WTC11 (cell line): ENCODE measurements at regions not wholly inside any gene's neighbourhood (a gene's known extent, or its start where the extent isn't known, plus 50 kb on each side); places are given as distances from the start of the nearest gene placed in this dataset.

Source experiments
- ATAC-seq: fragments of 200-7000 bp; cut with Tn5 transposase; 2 replicates; pipeline ENCODE4 v1.10.0; 2021; ENCODE audit warnings: mild to moderate bottlenecking, moderate library complexity
- CTCF ChIA-PET: fragments of 300-600 bp; sonication (Branson Sonifier 250); formaldehyde crosslinking; loops from one replicate; lab custom pipeline; 2021; ENCODE audit warnings: antibody characterized with exemption; lab: Charles Lee
- POLR2A ChIA-PET: fragments of 350-600 bp; sonication (Branson Sonifier 250); formaldehyde crosslinking; loops from one replicate; lab custom pipeline; 2021; ENCODE audit warnings: antibody characterized with exemption; lab: Charles Lee
- DNase-seq: peaks from one replicate; pipeline ENCODE4 v3.0.0; 2021; ENCODE audit warnings: low spot score
- H3K27ac Mint-ChIP-seq: 2 replicates; pipeline ENCODE4 v1.8.0; 2021; ENCODE audit warnings: mixed read lengths
- H3K27me3 Mint-ChIP-seq: 2 replicates; pipeline ENCODE4 v1.8.0; 2021; ENCODE audit warnings: low read depth, mild to moderate bottlenecking, moderate library complexity, mixed read lengths
- H3K36me3 Mint-ChIP-seq: 2 replicates; pipeline ENCODE4 v1.8.0; 2021; ENCODE audit warnings: mixed read lengths
- H3K4me1 Mint-ChIP-seq: 2 replicates; pipeline ENCODE4 v1.8.0; 2022; ENCODE audit warnings: mixed read lengths
- H3K4me3 Mint-ChIP-seq: 2 replicates; pipeline ENCODE4 v1.8.0; 2021; ENCODE audit warnings: mild to moderate bottlenecking, moderate library complexity, mixed read lengths
- H3K9me3 Mint-ChIP-seq: 2 replicates; pipeline ENCODE4 v1.8.0; 2021; ENCODE audit warnings: mixed read lengths
- ATF1 ChIP-seq: sonication (generic); formaldehyde crosslinking; IDR thresholded peaks from 2 replicates; pipeline ENCODE4 v1.8.1; 2023; ENCODE audit warnings: mild to moderate bottlenecking, moderate library complexity, missing genetic modification reagents
- CTCF ChIP-seq: fragments of 200-600 bp; IDR thresholded peaks from 2 replicates; pipeline ENCODE4 v1.8.0; 2022; ENCODE audit warnings: antibody characterized with exemption
- E2F4 ChIP-seq: sonication (generic); formaldehyde crosslinking; IDR thresholded peaks from 2 replicates; pipeline ENCODE4 v1.8.1; 2022; ENCODE audit warnings: low read depth, mild to moderate bottlenecking, moderate library complexity, missing genetic modification reagents, borderline replicate concordance
- EMX1 ChIP-seq: fragments of 250-450 bp; sonication (Bioruptor Pico); IDR thresholded peaks from 2 replicates; pipeline ENCODE4 v1.8.0; 2021; ENCODE audit warnings: mild to moderate bottlenecking
- ESRRA ChIP-seq: sonication (generic); formaldehyde crosslinking; IDR thresholded peaks from 2 replicates; pipeline ENCODE4 v1.8.1; 2022; ENCODE audit warnings: mild to moderate bottlenecking, missing genetic modification reagents, borderline replicate concordance
- FOXP1 ChIP-seq: sonication (generic); formaldehyde crosslinking; IDR thresholded peaks from 2 replicates; pipeline ENCODE4 v1.8.0; 2022; ENCODE audit warnings: missing genetic modification reagents, mild to moderate bottlenecking, moderate library complexity, borderline replicate concordance
- GABPB1 ChIP-seq: sonication (generic); formaldehyde crosslinking; IDR thresholded peaks from 2 replicates; pipeline ENCODE4 v1.8.1; 2023; ENCODE audit warnings: mild to moderate bottlenecking, missing genetic modification reagents
- NFATC4 ChIP-seq: fragments of 250-450 bp; sonication (Bioruptor Pico); IDR thresholded peaks from 2 replicates; pipeline ENCODE4 v1.9.0; 2021; ENCODE audit warnings: mild to moderate bottlenecking
- NR1H2 ChIP-seq: sonication (generic); formaldehyde crosslinking; IDR thresholded peaks from 2 replicates; pipeline ENCODE4 v1.9.0; 2021; ENCODE audit warnings: mild to moderate bottlenecking, moderate library complexity, missing genetic modification reagents
- PRDM15 ChIP-seq: sonication (generic); formaldehyde crosslinking; IDR thresholded peaks from 2 replicates; pipeline ENCODE4 v1.8.0; 2022; ENCODE audit warnings: missing genetic modification reagents
- PREB ChIP-seq: sonication (generic); formaldehyde crosslinking; IDR thresholded peaks from 2 replicates; pipeline ENCODE4 v1.8.1; 2022; ENCODE audit warnings: mild to moderate bottlenecking, missing genetic modification reagents, moderate library complexity, borderline replicate concordance
- PRRX2 ChIP-seq: fragments of 250-450 bp; sonication (Bioruptor Pico); IDR thresholded peaks from 2 replicates; pipeline ENCODE4 v1.8.0; 2021; ENCODE audit warnings: mild to moderate bottlenecking
- RELA ChIP-seq: sonication (generic); formaldehyde crosslinking; IDR thresholded peaks from 2 replicates; pipeline ENCODE4 v1.8.1; 2022; ENCODE audit warnings: missing genetic modification reagents, mild to moderate bottlenecking, borderline replicate concordance
- SMAD3 ChIP-seq: sonication (generic); formaldehyde crosslinking; IDR thresholded peaks from 2 replicates; pipeline ENCODE4 v1.8.0; 2022; ENCODE audit warnings: missing genetic modification reagents, mild to moderate bottlenecking, borderline replicate concordance
- SMAD4 ChIP-seq: sonication (generic); formaldehyde crosslinking; IDR thresholded peaks from 2 replicates; pipeline ENCODE4 v1.8.0; 2022; ENCODE audit warnings: mild to moderate bottlenecking, missing genetic modification reagents
- SP1 ChIP-seq: sonication (generic); formaldehyde crosslinking; conservative IDR thresholded peaks from 2 replicates; pipeline ENCODE4 v1.8.1; 2022; ENCODE audit warnings: missing genetic modification reagents
- STAT6 ChIP-seq: sonication (generic); formaldehyde crosslinking; conservative IDR thresholded peaks from 2 replicates; pipeline ENCODE4 v1.8.1; 2023; ENCODE audit warnings: mild to moderate bottlenecking, low read depth, missing genetic modification reagents, moderate library complexity
- TEAD4 ChIP-seq: sonication (generic); formaldehyde crosslinking; IDR thresholded peaks from 2 replicates; pipeline ENCODE4 v1.8.0; 2022; ENCODE audit warnings: mild to moderate bottlenecking, missing genetic modification reagents
- USF1 ChIP-seq: sonication (generic); formaldehyde crosslinking; IDR thresholded peaks from 2 replicates; pipeline ENCODE4 v1.8.0; 2022; ENCODE audit warnings: mild to moderate bottlenecking, missing genetic modification reagents
- USF2 ChIP-seq: sonication (generic); formaldehyde crosslinking; IDR thresholded peaks from 2 replicates; pipeline ENCODE4 v1.8.1; 2023; ENCODE audit warnings: mild to moderate bottlenecking, missing genetic modification reagents, moderate library complexity
- ZNF138 ChIP-seq: sonication (generic); formaldehyde crosslinking; conservative IDR thresholded peaks from 2 replicates; pipeline ENCODE4 v1.8.1; 2022; ENCODE audit warnings: mild to moderate bottlenecking, moderate library complexity, missing genetic modification reagents
- ZNF396 ChIP-seq: fragments of 250-450 bp; sonication (Bioruptor Pico); IDR thresholded peaks from 2 replicates; pipeline ENCODE4 v1.8.0; 2021; ENCODE audit warnings: mild to moderate bottlenecking, moderate library complexity, borderline replicate concordance
- ZNF671 ChIP-seq: fragments of 250-450 bp; sonication (Bioruptor Pico); IDR thresholded peaks from 2 replicates; pipeline ENCODE4 v1.8.0; 2021; ENCODE audit warnings: mild to moderate bottlenecking

- CTCF ChIA-PET, result no interaction called here
- POLR2A ChIA-PET, result no interaction called here
- TF ChIP-seq USF2 (CRISPR knock-in tag) (no peak), GABPB1 (CRISPR knock-in tag) (no peak), NFATC4 (CRISPR knock-in tag) (no peak), ZNF396 (no peak), FOXP1 (CRISPR knock-in tag) (no peak), E2F4 (CRISPR knock-in tag) (no peak), ESRRA (CRISPR knock-in tag) (no peak), USF1 (CRISPR knock-in tag) (no peak), RELA (CRISPR knock-in tag) (no peak), SP1 (CRISPR knock-in tag) (no peak), ZNF671 (no peak), NR1H2 (CRISPR knock-in tag) (no peak), ZNF138 (no peak), PRRX2 (CRISPR knock-in tag) (no peak), SMAD3 (no peak), TEAD4 (no peak), EMX1 (CRISPR knock-in tag) (no peak), PREB (no peak), ATF1 (CRISPR knock-in tag) (no peak)
- no peak for DNase-seq
- no peak overlapping the region for H3K27ac Mint-ChIP-seq
- no peaks in the 10 kb centered on the region for H3K27me3 Mint-ChIP-seq
- H3K36me3 Mint-ChIP-seq, result peaks cover 5% of the 10 kb centered on the region
- peaks cover 29% of the 10 kb centered on the region for H3K9me3 Mint-ChIP-seq
- H3K4me3 Mint-ChIP-seq, result no peak overlapping the region
- H3K4me1 Mint-ChIP-seq, result peaks cover 7% of the 10 kb centered on the region
- no peak for ATAC-seq
Measured at GRCh38 chr3:77772459-77772858, 732.6 kb downstream of the ROBO2 start.

- peaks cover 29% of the 10 kb centered on the region for H3K9me3 Mint-ChIP-seq
- CTCF ChIA-PET, result no interaction called here
- no peak overlapping the region for H3K4me3 Mint-ChIP-seq
- ATAC-seq, result no peak
- no peaks in the 10 kb centered on the region for H3K27me3 Mint-ChIP-seq
- POLR2A ChIA-PET, result no interaction called here
- peaks cover 5% of the 10 kb centered on the region for H3K36me3 Mint-ChIP-seq
- H3K4me1 Mint-ChIP-seq, result peaks cover 7% of the 10 kb centered on the region
- TF ChIP-seq PRDM15 (CRISPR knock-in tag), result no peak
- no peak for TF ChIP-seq CTCF
- no peak for TF ChIP-seq SMAD4 (CRISPR knock-in tag)
- no peak for TF ChIP-seq ZNF671
- TF ChIP-seq STAT6 (CRISPR knock-in tag), result no peak
- TF ChIP-seq NR1H2 (CRISPR knock-in tag), result no peak
- no peak for DNase-seq
- no peak overlapping the region for H3K27ac Mint-ChIP-seq
Measured at GRCh38 chr3:77773084-77773483, 733.2 kb downstream of the ROBO2 start.
